Breast epithelium (tissue), 4 donors: ENCODE measurements at regions not wholly inside any gene's neighbourhood (a gene's known extent, or its start where the extent isn't known, plus 50 kb on each side); places are given as distances from the start of the nearest gene placed in this dataset.
A peak's percentile ranks its signal among the peaks of the same experiment; 100 is the strongest.

ENCODE experiments used
- DNase-seq, 2 donors: peaks; one replicate each; pipeline ENCODE4 v3.0.0-alpha.2; 2019; ENCODE audit warnings: low spot score in 2 of 2
- H3K27ac ChIP-seq, 2 donors: fragments of 200-600 bp; sonication (generic) in 1 of 2; one replicate each; pipeline ENCODE4 v1.5.1; 2016 to 2019; ENCODE audit warnings: mild to moderate bottlenecking in 1 of 2
- H3K27me3 ChIP-seq, 2 donors: fragments of 200-600 bp; sonication (generic) in 1 of 2; one replicate each; pipeline versions ENCODE4 v1.5.1 to v1.6.0; 2017 to 2019; ENCODE audit warnings: control low read depth in 1 of 2, mild to moderate bottlenecking in 1 of 2
- H3K36me3 ChIP-seq: fragments of 200-600 bp; one replicate; pipeline ENCODE4 v1.5.1; 2019
- H3K4me1 ChIP-seq, 2 donors: fragments of 200-600 bp; sonication (generic); one replicate each; pipeline ENCODE4 v1.5.1; 2016 to 2019; ENCODE audit warnings: control low read depth in 1 of 2
- H3K4me3 ChIP-seq, 3 donors: fragments of 200-600 bp; sonication (generic); 1 replicate in 2 of 3; 2 replicates in 1 of 3; pipeline ENCODE4 v1.5.1; 2016 to 2019; ENCODE audit warnings: mild to moderate bottlenecking in 3 of 3, moderate library complexity in 2 of 3
- H3K9me3 ChIP-seq, 2 donors: fragments of 200-600 bp; sonication (generic) in 1 of 2; one replicate each; pipeline ENCODE4 v1.5.1; 2016 to 2019; ENCODE audit warnings: control low read depth in 1 of 2
- POLR2A ChIP-seq: fragments of 450-650 bp; IDR thresholded peaks from one replicate; pipeline ENCODE4 v1.6.1; 2016; ENCODE audit warnings: antibody characterized with exemption, mild to moderate bottlenecking, moderate library complexity
- POLR2AphosphoS5 ChIP-seq, 3 donors: sonication (generic); formaldehyde crosslinking; IDR thresholded peaks; one replicate each; pipeline ENCODE4 v1.6.1; 2017; ENCODE audit warnings: antibody characterized with exemption in 3 of 3
- intact Hi-C: fragments of 100-400 bp; cut with DNase I; formaldehyde crosslinking; loops from one replicate; pipeline ENCODE4 v1.15.1; 2023; ENCODE audit warnings: low total_unique reads
- TF ChIP-seq, protein P1 (sequence below), 3 donors: fragments of 450-650 bp; IDR thresholded peaks; one replicate each; pipeline ENCODE4 v1.5.1; 2016 to 2017; ENCODE audit warnings: antibody characterized with exemption in 3 of 3, mild to moderate bottlenecking in 3 of 3, moderate library complexity in 3 of 3

DNA sequence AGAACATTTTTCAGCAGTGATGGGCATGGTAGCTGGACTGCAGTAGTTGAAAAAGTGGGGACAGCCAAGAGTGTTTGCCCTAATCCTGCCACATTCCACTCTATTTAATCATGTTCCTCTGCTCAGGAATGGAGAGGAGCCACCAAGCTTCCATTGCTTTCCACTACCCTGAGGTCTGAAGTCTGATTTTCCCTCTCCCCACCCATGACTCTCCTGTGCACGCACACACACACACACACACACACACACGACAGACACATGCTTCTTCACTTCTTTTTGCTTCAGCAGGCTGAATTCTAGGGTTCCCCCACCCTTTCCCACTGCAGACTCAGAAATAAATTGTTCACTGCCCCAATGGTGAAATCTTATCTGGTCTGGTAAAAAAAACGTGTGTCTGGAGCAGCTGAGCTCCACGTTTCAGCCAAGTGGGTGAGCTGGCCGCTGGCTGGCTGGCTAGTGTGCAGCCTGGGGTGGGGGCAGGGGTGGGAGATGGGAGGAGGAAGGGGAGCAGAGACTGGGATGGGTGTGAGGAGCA lies 142.7 kb upstream of the NALF2 start:
- H3K27me3 ChIP-seq: peaks cover 0 to 77% of the 10 kb centered on the region in 2 donors
- no peak overlapping the region for H3K4me3 ChIP-seq
- H3K4me1 ChIP-seq: no peaks in the 10 kb centered on the region
- H3K36me3 ChIP-seq: no peaks in the 10 kb centered on the region
- H3K9me3 ChIP-seq: peaks cover 0 to 2% of the 10 kb centered on the region in 2 donors
- no peak for DNase-seq
- peak overlapping the region in 1 of 2 donors; percentile 52 for H3K27ac ChIP-seq
- TF ChIP-seq POLR2AphosphoS5 (IDR thresholded peaks at IDR 0.05) (no peak), POLR2A (no peak)
- TF ChIP-seq, protein P1, sequence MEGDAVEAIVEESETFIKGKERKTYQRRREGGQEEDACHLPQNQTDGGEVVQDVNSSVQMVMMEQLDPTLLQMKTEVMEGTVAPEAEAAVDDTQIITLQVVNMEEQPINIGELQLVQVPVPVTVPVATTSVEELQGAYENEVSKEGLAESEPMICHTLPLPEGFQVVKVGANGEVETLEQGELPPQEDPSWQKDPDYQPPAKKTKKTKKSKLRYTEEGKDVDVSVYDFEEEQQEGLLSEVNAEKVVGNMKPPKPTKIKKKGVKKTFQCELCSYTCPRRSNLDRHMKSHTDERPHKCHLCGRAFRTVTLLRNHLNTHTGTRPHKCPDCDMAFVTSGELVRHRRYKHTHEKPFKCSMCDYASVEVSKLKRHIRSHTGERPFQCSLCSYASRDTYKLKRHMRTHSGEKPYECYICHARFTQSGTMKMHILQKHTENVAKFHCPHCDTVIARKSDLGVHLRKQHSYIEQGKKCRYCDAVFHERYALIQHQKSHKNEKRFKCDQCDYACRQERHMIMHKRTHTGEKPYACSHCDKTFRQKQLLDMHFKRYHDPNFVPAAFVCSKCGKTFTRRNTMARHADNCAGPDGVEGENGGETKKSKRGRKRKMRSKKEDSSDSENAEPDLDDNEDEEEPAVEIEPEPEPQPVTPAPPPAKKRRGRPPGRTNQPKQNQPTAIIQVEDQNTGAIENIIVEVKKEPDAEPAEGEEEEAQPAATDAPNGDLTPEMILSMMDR (IDR thresholded peaks at IDR 0.05): no peak
- intact Hi-C loops: no loop called here

DNA sequence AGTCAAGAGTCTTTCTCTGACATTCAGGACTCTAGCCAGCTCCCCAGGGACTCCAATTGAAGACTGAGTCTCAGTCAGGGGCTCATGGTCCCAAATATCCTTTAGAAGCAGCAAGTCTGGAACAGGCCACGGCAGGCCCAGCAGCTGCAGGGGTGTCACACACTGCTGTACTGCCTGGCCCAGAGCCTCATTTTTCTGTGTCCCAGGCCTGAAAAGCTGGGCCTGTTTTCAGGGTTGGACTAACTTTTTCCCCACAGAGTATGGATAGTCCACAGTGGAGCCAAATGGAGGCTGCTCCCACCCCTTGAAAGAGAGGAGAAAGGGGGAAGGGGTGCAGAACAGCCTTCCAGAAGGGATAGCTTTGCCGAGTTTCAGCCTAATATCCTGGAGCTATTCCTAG lies 146.8 kb upstream of the NALF2 start:
- Histone ChIP-seq H3K27me3 (peaks cover 0 to 39% of the 10 kb centered on the region in 2 donors), H3K9me3 (peaks cover 5% of the 10 kb centered on the region in 2 donors), H3K4me1 (no peaks in the 10 kb centered on the region), H3K27ac (no peak overlapping the region), H3K4me3 (no peak overlapping the region), H3K36me3 (no peaks in the 10 kb centered on the region)
- DNase-seq: no peak
- TF ChIP-seq POLR2A (no peak), POLR2AphosphoS5 (IDR thresholded peaks at IDR 0.05) (no peak)
- TF ChIP-seq, protein P1 (IDR thresholded peaks at IDR 0.05): no peak
- intact Hi-C loops: no loop called here

DNA sequence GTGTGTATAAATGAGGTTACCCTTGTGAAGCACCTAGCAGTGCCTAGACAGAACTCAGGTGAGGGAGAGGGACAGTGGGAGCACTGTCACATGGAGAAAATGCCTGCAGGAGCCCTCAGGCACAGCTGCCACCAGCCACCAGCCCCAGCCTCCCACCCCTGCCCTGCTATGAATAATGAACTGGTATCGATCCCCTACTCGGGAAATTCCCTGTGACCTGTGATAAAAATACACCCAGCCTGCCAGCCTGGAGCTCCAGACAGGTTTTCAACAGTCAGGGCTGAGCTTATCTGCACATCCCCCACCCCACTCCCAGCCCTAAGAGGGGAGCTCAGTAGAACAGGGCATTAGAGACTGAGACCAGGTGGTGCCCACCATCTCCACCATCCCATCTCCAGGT lies 159.6 kb upstream of the PJA1 start:
- DNase-seq: no peak
- Histone ChIP-seq H3K27ac (no peak overlapping the region), H3K9me3 (peaks cover 3 to 8% of the 10 kb centered on the region in 2 donors), H3K27me3 (peaks cover 0 to 37% of the 10 kb centered on the region in 2 donors), H3K4me3 (no peak overlapping the region), H3K36me3 (no peaks in the 10 kb centered on the region), H3K4me1 (no peaks in the 10 kb centered on the region)
- intact Hi-C loops: no loop called here
- TF ChIP-seq, protein P1 (IDR thresholded peaks at IDR 0.05): no peak
- TF ChIP-seq POLR2AphosphoS5 (IDR thresholded peaks at IDR 0.05): no peak
- no peak for TF ChIP-seq POLR2A

DNA sequence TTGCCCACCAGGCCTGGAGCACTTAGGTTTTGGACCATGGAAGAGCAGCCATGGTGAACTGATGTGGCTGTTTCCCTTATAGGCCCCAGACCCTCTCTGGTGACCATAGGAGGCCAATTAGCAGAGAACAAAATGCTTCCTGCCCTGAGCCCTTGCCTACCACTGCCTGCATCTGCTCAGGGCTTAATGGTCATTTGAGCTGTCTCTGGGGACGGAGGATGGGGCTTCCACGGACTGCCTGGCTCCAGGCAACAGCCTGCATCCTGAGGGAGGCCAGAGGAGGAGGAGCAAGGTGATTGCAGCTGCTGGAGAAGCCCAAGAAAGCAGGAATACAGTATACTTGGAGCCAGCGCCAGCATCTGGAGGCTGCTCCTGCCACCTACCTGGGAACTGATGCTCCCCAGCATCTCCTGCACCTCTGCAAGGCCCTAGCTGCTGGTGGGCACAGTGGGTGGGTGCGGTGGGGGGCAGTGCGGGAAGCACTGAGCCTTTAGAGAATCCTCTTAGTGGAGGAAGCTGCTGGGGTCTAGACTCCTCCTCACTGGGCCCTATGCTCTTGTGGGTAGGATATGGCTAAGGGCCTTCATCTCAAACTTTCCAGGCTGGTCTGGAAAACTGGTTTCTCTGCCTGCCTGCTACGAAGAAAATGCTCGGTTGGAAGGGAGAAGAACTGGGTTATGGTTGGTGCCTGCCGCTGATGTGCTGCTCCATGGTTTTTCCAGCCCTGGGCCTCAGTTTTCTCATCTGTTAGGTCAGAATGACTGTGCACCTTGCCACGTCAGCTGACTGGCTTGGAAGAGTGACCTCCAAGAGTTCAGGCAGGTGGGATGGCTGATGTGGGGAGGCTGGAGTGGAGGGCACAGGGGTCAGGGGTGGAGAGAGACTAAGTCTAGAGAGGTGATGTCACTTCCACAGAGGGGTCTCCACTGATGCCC lies 158.8 kb upstream of the PJA1 start:
- no peak overlapping the region for H3K4me3 ChIP-seq
- no peak for DNase-seq
- H3K9me3 ChIP-seq: peaks cover 3 to 8% of the 10 kb centered on the region in 2 donors
- H3K27me3 ChIP-seq: peaks cover 0 to 43% of the 10 kb centered on the region in 2 donors
- TF ChIP-seq, protein P1 (IDR thresholded peaks at IDR 0.05): no peak
- TF ChIP-seq POLR2AphosphoS5 (IDR thresholded peaks at IDR 0.05) (no peak), POLR2A (no peak)
- H3K27ac ChIP-seq: no peak overlapping the region
- no peaks in the 10 kb centered on the region for H3K4me1 ChIP-seq
- intact Hi-C loops: no loop called here
- H3K36me3 ChIP-seq: no peaks in the 10 kb centered on the region

DNA sequence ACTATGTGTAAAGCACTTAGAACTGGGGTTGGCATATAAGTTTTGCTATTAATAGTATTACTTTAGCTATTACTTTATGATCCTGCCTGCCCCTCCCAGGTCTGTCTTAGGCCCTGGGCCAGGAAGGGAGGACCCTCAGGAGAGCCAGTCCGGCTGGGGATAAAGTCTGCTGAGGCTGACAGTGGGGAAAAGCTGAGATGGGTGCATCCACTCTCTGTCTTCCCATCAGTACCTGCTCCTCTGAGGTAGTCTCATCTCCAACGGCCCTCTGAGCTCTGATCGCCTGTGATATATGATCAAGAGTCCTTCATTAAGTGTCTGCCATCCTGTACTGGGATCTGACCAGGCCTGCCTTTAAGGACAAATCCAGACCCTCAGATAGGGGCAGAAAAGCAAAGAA lies 156.5 kb upstream of the PJA1 start:
- Histone ChIP-seq H3K4me1 (no peaks in the 10 kb centered on the region), H3K36me3 (no peaks in the 10 kb centered on the region), H3K27me3 (peaks cover 0 to 56% of the 10 kb centered on the region in 2 donors), H3K27ac (no peak overlapping the region), H3K9me3 (no peaks in the 10 kb centered on the region), H3K4me3 (no peak overlapping the region)
- TF ChIP-seq, protein P1 (IDR thresholded peaks at IDR 0.05): no peak
- TF ChIP-seq POLR2A (no peak), POLR2AphosphoS5 (IDR thresholded peaks at IDR 0.05) (no peak)
- DNase-seq: no peak
- intact Hi-C loops: no loop called here
